GM23338 (cell line): ENCODE measurements at regions not wholly inside any gene's neighbourhood (a gene's known extent, or its start where the extent isn't known, plus 50 kb on each side); places are given as distances from the start of the nearest gene placed in this dataset.

ENCODE experiments used
- CREB1 ChIP-seq: fragments of 250-450 bp; sonication (Bioruptor Pico); IDR thresholded peaks from 2 replicates; pipeline ENCODE4 v1.5.0; 2020; ENCODE audit warnings: low read depth, mild to moderate bottlenecking, moderate library complexity
- CTCF ChIP-seq, 2 experiments: fragments of 200-600 bp in 1 of 2; sonication (generic) in 1 of 2; conservative IDR thresholded peaks; 2 replicates each; pipeline versions ENCODE4 v1.5.1 to v1.6.1; 2016 to 2017; ENCODE audit warnings: antibody characterized with exemption in 2 of 2, low read depth in 2 of 2, mild to moderate bottlenecking in 2 of 2, moderate library complexity in 1 of 2
- EZH2phosphoT487 ChIP-seq: fragments of 200-600 bp; sonication (generic); IDR thresholded peaks from one replicate; pipeline ENCODE4 v1.8.1; 2018; ENCODE audit warnings: antibody characterized with exemption; ENCODE audit not compliant: unreplicated experiment
- POLR2AphosphoS5 ChIP-seq: IDR thresholded peaks from 2 replicates; pipeline ENCODE4 v1.6.1; 2016; ENCODE audit warnings: antibody characterized with exemption, low read depth

GRCh38 chr18:60872434-60872833 is 460.8 kb upstream of the CDH20 start:
- TF ChIP-seq POLR2AphosphoS5 (no peak), CTCF (conservative IDR thresholded peaks at IDR 0.05; ENCODE audit: low read depth in 2 of 2) (no peak), EZH2phosphoT487 (no peak), CREB1 (CRISPR knock-in tag) (no peak)
